NCI-H2196 treated with DMSO at 0.1 percent for 48 hours (cell line): ENCODE measurements at regions not wholly inside any gene's neighbourhood (a gene's known extent, or its start where the extent isn't known, plus 50 kb on each side); places are given as distances from the start of the nearest gene placed in this dataset.
"Not testable (repeated sequence)": the region's sequence is repeated elsewhere in the genome, so short reads cannot be mapped to it uniquely, and the experiment has no call there.

Experiments used
- DNase-seq: peaks from one replicate; lab custom pipeline; 2025; ENCODE audit not compliant: unreplicated experiment; lab: John Stamatoyannopoulos, UW

GRCh38 chr13:66072097-66072496, 1158.0 kb downstream of the PCDH9 start:
- not testable (repeated sequence) for DNase-seq

GRCh38 chr13:66071608-66072007, 1158.5 kb downstream of the PCDH9 start:
- no peak for DNase-seq

DNA sequence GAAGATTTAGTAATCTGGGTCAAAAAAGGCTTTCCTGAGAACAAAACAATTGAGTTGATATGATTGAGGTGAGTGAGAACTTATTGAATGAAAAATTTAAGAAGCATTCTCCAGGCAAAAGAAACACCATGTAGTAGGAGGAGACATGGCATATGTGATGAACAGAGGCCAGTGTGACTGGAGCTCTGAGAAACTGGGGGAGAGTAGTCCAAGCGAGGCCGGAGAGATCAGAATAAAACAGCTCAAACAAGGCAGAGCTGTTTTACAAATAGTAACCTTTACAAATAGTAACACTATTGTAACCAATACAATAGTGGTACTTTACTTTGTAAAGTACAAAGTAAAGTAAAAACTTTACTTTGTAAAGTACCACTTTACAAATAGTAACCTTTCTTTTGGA, 1159.1 kb downstream of the PCDH9 start:
- DNase-seq: no peak

GRCh38 chr13:66069570-66069969, 1160.6 kb downstream of the PCDH9 start:
- no peak for DNase-seq

DNA sequence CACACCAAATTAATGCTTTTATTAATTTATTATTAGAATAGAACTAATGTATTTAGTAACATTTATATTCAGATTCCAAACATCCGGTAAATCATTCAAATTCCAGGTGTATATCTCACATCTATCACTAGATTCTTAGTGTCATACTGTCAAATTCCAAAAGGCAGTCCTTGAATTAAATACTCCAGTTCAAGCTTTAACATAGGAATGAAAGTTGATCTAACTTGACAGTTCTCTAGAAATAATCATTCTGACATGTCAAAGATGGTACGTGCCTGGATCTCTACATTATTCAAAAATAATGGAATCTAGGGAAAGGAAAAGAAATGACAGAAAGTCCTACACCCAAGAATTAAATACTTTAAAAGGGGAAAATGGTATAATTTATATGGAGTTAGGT, 1161.5 kb downstream of the PCDH9 start:
- no peak for DNase-seq

GRCh38 chr13:66048888-66049287, 1181.2 kb downstream of the PCDH9 start:
- no peak for DNase-seq

DNA sequence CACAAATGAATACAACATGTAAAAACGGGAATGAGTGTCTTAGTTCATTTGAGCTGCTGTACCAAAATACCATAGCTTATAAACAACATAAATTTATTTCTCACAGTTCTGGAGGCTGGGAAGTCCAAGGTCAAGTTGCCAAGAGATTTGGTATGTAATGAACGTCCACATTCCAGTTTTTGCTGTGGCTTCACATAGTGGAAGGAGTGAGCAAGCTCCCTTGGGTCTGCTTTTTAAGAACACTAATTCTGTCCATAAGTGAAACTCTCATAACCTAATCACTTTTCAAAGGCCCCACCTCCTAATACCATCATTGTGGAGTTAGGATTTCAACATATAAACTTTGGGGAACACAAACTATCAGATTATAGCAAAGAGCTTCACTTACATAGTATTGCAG, 1189.6 kb downstream of the PCDH9 start:
- no peak for DNase-seq

DNA sequence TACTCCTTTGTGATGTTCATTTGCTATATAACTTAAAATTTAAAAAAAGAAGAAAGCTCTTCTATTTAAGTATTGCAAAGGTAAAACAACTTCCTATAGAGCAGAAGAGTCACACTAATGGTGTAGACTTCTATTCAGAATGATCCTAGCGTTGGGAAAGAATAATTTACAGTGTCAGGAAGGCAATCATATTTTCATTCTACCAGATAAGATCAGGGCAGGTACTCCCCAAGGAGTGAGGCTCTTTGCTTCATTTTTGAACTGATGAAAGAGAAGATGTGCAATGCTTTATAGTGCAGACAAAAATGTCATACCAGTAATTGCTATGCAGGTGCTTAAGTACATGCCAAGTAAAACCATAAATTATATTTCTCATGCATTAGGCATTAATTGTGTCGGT, 1193.0 kb downstream of the PCDH9 start:
- DNase-seq: no peak

DNA sequence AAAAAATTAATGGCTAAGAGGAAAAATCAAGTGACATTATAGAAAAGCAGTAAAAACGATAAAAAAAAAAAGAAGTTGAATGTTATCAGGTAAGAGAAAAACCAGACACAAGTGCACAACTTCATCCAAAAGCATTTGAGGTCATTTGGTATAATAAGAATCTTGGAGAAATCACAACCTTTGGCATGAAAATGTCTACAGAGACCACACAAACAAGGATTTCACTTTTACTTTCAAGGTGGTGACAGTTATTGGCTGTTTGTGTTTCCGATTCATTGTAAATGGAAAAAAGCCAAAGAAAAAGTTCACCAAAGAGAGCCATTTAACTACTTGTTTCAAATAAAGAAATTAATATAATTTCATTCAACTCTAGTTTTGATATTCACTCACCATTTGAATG, 1193.5 kb downstream of the PCDH9 start:
- no peak for DNase-seq

- DNase-seq: no peak
Observed at GRCh38 chr13:66036024-66036614, 1194.0 kb downstream of the PCDH9 start.

GRCh38 chr13:66033924-66034323, 1196.2 kb downstream of the PCDH9 start:
- no peak for DNase-seq

DNA sequence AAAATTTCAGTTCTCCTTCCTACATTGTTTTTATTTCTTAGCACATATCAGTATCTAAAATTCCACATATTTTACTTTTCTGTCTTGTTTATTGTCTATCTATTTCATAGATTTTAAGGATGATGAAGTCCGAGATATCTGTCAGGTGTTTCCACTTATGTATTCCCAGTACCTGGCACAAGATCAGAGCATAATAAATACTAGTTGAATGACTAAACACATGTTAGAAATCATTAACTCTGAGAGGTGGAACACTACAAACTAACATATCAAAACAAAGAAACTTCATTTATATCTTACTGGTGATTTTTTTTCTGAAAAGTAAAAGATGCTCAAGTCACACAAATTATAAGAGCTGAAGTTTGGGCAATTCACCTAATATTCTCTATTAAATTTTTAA, 1208.3 kb downstream of the PCDH9 start:
- no peak for DNase-seq

DNA sequence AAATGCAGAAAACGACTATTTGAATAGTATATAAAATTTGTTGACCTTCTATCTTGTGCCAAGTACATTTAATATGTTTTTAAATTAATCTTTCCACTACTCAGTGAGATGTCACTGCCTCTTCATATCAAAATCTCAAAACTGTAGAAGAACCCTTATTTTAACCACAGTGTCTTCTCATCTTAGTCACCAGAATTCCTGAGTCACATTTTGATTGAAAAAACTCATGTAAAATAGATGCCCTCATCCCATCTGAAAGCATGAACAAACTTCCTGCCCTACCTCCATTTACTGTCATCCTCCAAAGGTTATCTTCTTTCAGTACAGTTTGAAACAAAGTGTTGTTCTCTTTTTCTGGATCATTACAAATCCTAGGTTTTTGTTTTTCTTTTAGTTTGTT, 1215.4 kb downstream of the PCDH9 start:
- no peak for DNase-seq

- no peak for DNase-seq
Observed at GRCh38 chr13:66009241-66009640, 1220.9 kb downstream of the PCDH9 start.

DNA sequence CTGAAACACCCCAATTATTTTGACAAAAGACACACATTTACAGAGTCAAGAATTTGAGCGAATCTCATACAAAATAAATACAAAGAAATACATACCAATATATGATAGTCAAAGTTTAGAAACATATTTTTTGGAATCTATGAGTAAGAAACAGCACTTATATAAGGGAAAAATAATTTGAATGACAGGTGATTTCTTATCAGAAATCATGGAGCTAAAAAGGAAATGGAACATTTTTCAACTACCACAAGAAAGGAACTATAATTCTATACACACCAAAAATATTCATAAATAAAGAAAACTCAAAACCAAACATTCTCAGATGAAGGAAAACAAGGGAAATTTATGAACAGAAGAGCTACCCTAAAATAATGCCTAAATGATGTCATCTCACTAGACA, 1226.6 kb downstream of the PCDH9 start:
- no peak for DNase-seq

DNA sequence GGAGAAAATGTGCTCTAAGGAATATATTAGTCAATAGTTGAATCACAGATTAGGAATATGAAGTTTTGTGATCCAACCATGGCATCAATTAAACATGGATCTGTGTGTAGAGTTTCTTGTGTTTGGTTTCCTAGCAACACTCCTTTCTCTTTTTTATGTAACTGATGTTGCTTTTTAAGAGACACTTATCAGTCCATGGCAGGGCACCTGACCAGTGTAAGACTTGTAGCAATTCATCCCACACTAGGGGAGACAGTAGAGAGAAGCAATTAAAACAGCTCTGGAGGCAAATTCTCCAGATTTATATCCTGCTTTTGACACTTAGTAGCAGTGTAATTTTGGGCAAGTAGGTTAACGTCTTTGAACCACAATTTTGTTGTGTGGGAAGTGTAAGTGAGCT, 1229.0 kb downstream of the PCDH9 start:
- DNase-seq: no peak

- DNase-seq: no peak
Observed at GRCh38 chr13:65999411-65999810, 1230.7 kb downstream of the PCDH9 start.

GRCh38 chr13:65990684-65991083, 1239.5 kb downstream of the PCDH9 start:
- DNase-seq: no peak

GRCh38 chr13:65985612-65986011, 1244.5 kb downstream of the PCDH9 start:
- DNase-seq: no peak

DNA sequence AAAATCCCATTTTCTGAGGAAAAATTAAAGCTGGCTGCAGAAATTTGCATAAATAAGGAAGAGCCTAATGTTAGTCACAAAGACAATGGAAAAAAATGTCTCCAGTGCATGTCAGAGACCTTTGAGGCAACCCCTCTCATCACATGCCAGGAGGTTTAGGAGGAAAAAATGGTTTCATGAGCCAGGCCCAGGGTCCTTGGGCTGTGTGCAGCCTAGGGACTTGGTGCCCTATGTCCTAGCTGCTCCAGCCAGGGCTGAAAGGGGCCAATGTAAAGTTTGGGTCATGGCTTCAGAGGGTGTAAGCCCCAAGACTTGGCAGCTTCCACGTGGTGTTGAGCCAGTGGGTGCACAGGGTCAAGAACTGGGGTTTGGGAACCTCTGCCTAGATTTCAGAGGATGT, 1252.6 kb downstream of the PCDH9 start:
- DNase-seq: no peak

DNA sequence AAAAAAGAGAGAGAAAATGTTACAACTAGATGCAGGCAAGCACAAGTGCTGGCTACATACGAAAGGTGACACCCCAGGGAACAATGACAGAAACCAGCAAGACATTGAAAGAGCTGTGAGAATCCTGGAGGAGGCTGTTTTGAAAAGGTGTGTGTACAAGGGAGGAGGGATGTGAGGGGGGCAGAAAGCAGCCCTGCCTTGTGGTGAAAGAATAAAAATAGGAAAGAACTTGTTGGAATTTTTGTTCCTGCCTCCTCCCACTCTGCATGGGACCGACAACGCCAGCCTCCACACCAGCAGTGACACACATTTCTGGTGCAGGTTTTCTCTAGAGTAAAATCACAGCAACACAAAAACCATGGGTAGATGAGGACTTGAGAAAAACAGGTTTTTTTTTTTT, 1258.6 kb downstream of the PCDH9 start:
- no peak for DNase-seq

DNA sequence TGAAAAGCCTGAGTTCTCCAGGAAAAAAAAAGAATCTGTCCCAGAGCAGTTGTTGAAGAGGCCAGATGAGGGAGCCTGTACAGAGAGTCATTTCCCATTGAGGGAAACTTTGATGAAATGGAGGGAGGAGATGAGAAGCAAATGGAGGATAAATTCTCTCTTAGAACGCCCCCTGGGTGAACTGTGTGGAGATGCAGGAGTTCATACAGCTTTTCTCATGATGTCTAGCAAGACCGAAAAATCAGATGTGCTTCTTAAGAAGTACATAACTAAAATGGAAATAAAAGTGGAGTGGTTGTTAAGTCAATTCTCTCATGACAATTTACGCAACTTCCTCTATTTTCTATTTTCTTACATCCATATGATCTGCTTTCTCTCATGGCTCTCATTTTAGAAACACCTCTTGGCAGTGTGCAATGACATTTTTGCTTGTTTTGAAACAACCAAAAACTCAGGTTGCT, 1263.1 kb downstream of the PCDH9 start:
- no peak for DNase-seq

GRCh38 chr13:65965501-65965900, 1264.6 kb downstream of the PCDH9 start:
- DNase-seq: no peak

- no peak for DNase-seq
Observed at GRCh38 chr13:65964672-65965071, 1265.5 kb downstream of the PCDH9 start.
